ENCODE measurements at regions not wholly inside any gene's neighbourhood (a gene's known extent, or its start where the extent isn't known, plus 50 kb on each side); places are given as distances from the start of the nearest gene placed in this dataset.

DNA sequence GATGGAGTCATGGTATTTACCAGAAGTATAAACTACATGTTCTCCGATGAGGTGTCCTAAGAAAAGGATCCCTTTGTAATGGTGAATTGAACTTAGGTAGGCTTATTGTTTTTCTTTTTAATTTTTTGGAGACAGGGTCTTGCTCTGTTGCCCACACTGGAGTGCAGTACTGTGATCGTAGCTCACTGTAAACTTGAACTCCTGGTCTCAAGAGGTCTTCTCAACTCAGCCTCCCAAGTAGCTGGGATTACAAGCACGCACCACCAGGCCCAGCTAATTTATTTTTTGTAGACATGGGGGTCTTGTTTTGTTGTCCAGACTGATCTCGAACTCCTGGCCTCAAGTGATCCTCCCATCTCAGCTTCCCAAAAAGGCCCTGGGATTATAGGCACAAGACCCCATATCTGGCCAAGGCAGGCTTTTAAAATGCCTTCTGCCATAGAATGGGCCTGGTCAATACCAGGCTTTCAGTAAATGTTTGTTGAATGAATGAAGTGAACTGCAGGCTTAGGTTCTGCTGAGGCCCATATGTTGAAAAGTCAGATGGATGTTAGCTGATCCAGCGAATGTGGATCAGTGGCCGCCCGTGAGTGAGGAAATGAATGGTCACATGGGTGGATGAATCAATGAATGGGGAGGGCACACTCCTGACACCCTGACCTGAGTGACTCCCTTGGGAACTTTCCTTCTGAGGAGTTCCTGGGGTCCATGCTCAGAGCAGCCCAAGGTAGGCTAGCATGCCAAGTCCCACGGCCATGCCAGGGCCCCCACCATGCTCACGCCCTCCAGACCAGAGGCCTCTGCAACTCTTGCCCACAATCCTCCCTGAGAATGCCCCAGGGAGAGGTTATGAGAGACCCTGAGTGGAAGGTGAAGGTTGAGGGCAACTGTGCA is 118.0 kb upstream of the MYCN start:
- TF ChIP-seq CTCF (IDR thresholded peaks at IDR 0.05), result no peak
- no peak for TF ChIP-seq POLR2AphosphoS5 (IDR thresholded peaks at IDR 0.05)
- no peak for TF ChIP-seq EP300 (IDR thresholded peaks at IDR 0.05)
